ENCODE measurements at regions not wholly inside any gene's neighbourhood (a gene's known extent, or its start where the extent isn't known, plus 50 kb on each side); places are given as distances from the start of the nearest gene placed in this dataset.

- H3K9me3 ChIP-seq (ENCODE audit: control insufficient read depth in 1 of 2, insufficient read depth in 1 of 2, low read length in 2 of 2): no peaks in the 10 kb centered on the region
- POLR2A ChIA-PET: interaction anchor here (0.8 to 2.1 kb wide), 5 partner anchors 21 to 136 kb away, joined by 3 to 7 read pairs (median 3); no protein-coding TSS in a partner anchor
- no peak overlapping the region for H3K27ac ChIP-seq (ENCODE audit: low read depth in 1 of 2, low read length in 2 of 2)
- ATAC-seq (ENCODE audit: poor library complexity) (no peak), DNase-seq (no peak)
- CTCF ChIA-PET: interaction anchor here (1.1 to 1.2 kb wide), 2 partner anchors 13 to 22 kb away, joined by 3 read pairs; no protein-coding TSS in a partner anchor
- H3K4me3 ChIP-seq (ENCODE audit: low read length): no peak overlapping the region
- Mint-ChIP-seq H3K36me3 (ENCODE audit: low read depth) (no peaks in the 10 kb centered on the region), H3K4me3 (no peak overlapping the region), H3K9me3 (no peaks in the 10 kb centered on the region), H3K4me1 (ENCODE audit: low read depth) (peaks cover 38% of the 10 kb centered on the region), H3K27me3 (no peaks in the 10 kb centered on the region), H3K27ac (no peak overlapping the region)
- no peaks in the 10 kb centered on the region for H3K36me3 ChIP-seq (ENCODE audit: insufficient read depth, low read length)
- H3K27me3 ChIP-seq (ENCODE audit: control insufficient read depth in 1 of 2, insufficient read depth in 2 of 2, low read length in 2 of 2): no peaks in the 10 kb centered on the region
- intact Hi-C loops (cut with DNase I, micrococcal nuclease): no loop called here
- H3K4me1 ChIP-seq (ENCODE audit: insufficient read depth, low read length): peaks cover 7% of the 10 kb centered on the region
- TF ChIP-seq, protein P1, sequence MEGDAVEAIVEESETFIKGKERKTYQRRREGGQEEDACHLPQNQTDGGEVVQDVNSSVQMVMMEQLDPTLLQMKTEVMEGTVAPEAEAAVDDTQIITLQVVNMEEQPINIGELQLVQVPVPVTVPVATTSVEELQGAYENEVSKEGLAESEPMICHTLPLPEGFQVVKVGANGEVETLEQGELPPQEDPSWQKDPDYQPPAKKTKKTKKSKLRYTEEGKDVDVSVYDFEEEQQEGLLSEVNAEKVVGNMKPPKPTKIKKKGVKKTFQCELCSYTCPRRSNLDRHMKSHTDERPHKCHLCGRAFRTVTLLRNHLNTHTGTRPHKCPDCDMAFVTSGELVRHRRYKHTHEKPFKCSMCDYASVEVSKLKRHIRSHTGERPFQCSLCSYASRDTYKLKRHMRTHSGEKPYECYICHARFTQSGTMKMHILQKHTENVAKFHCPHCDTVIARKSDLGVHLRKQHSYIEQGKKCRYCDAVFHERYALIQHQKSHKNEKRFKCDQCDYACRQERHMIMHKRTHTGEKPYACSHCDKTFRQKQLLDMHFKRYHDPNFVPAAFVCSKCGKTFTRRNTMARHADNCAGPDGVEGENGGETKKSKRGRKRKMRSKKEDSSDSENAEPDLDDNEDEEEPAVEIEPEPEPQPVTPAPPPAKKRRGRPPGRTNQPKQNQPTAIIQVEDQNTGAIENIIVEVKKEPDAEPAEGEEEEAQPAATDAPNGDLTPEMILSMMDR (IDR thresholded peaks at IDR 0.05): no peak
These were observed 250.6 kb upstream of the MAP3K1 start for GRCh38 chr5:56564541-56565282.

DNA sequence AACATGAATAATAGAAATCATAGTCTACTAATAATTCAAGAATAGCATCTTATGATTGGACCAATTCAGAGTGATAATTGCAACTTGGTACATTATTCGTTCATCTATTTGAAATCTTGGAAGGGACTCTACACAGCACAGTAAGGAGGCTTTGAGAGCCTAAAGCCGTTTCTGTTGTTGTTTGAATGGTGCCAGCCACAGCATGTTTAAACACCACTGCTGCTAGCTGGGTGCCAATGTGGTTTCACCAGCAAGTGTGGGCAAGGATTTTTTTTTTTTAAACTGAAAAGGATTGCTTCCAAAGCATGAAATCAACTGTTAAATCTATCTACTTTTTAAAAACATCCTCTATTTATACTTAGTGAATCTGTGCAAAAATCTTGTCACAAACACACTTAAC lies 253.9 kb upstream of the MAP3K1 start:
- H3K9me3 Mint-ChIP-seq: no peaks in the 10 kb centered on the region
- H3K4me1 Mint-ChIP-seq (ENCODE audit: low read depth): peaks cover 26% of the 10 kb centered on the region
- H3K36me3 Mint-ChIP-seq (ENCODE audit: low read depth): no peaks in the 10 kb centered on the region
- Histone ChIP-seq H3K4me1 (ENCODE audit: insufficient read depth, low read length) (peaks cover 7% of the 10 kb centered on the region), H3K27ac (ENCODE audit: low read depth in 1 of 2, low read length in 2 of 2) (no peak overlapping the region), H3K36me3 (ENCODE audit: insufficient read depth, low read length) (no peaks in the 10 kb centered on the region), H3K9me3 (ENCODE audit: control insufficient read depth in 1 of 2, insufficient read depth in 1 of 2, low read length in 2 of 2) (no peaks in the 10 kb centered on the region), H3K4me3 (ENCODE audit: low read length) (no peak overlapping the region), H3K27me3 (ENCODE audit: control insufficient read depth in 1 of 2, insufficient read depth in 2 of 2, low read length in 2 of 2) (no peaks in the 10 kb centered on the region)
- CTCF ChIA-PET: no interaction called here
- intact Hi-C loops (cut with DNase I, micrococcal nuclease): no loop called here
- POLR2A ChIA-PET: no interaction called here
- no peak overlapping the region for H3K27ac Mint-ChIP-seq
- DNase-seq (no peak), ATAC-seq (ENCODE audit: poor library complexity) (no peak)
- no peak overlapping the region for H3K4me3 Mint-ChIP-seq
- H3K27me3 Mint-ChIP-seq: no peaks in the 10 kb centered on the region
- TF ChIP-seq, protein P1 (IDR thresholded peaks at IDR 0.05): no peak

DNA sequence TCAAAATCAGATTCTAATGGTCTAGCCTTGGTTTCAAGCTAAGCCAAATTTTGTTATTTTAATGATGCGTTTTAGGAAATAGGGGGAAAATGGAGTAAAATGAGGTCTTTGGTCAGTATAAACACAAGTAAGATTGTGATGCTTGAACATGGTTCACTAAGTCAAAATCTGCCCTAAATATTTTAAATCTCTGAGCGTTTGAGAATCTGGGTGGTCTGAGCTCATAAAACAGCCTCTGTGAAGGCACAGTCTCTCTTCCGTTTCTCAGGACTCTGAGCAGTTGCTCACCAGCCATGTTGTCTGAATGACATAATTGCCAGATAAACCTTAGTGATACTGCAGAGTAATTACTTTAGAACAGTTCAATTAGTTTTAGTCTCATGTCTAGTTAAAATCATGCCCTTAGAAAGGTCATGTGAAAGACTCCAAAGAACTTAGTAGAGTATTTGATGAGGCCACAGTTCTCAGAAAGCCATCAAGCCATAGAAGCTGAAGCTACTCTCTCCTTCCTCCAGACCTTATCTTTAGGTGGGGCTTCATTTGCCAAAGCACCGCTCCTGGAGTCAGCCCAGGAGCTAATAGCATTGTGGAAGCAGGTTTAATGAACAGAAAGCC lies 257.1 kb upstream of the MAP3K1 start:
- CTCF ChIA-PET: no interaction called here
- H3K9me3 ChIP-seq (ENCODE audit: control insufficient read depth in 1 of 2, insufficient read depth in 1 of 2, low read length in 2 of 2): no peaks in the 10 kb centered on the region
- Mint-ChIP-seq H3K27ac (no peak overlapping the region), H3K4me3 (no peak overlapping the region), H3K4me1 (ENCODE audit: low read depth) (peaks cover 7% of the 10 kb centered on the region), H3K27me3 (no peaks in the 10 kb centered on the region), H3K36me3 (ENCODE audit: low read depth) (no peaks in the 10 kb centered on the region), H3K9me3 (no peaks in the 10 kb centered on the region)
- TF ChIP-seq, protein P1 (IDR thresholded peaks at IDR 0.05): no peak
- DNase-seq (no peak), ATAC-seq (ENCODE audit: poor library complexity) (no peak)
- POLR2A ChIA-PET: no interaction called here
- H3K4me3 ChIP-seq (ENCODE audit: low read length): no peak overlapping the region
- no peak overlapping the region for H3K27ac ChIP-seq (ENCODE audit: low read depth in 1 of 2, low read length in 2 of 2)
- H3K27me3 ChIP-seq (ENCODE audit: control insufficient read depth in 1 of 2, insufficient read depth in 2 of 2, low read length in 2 of 2): no peaks in the 10 kb centered on the region
- no peaks in the 10 kb centered on the region for H3K4me1 ChIP-seq (ENCODE audit: insufficient read depth, low read length)
- intact Hi-C loops (cut with DNase I, micrococcal nuclease): no loop called here
- no peaks in the 10 kb centered on the region for H3K36me3 ChIP-seq (ENCODE audit: insufficient read depth, low read length)

Data from CD4-positive, alpha-beta T cell (primary cell).